ENCODE measurements at regions not wholly inside any gene's neighbourhood (a gene's known extent, or its start where the extent isn't known, plus 50 kb on each side); places are given as distances from the start of the nearest gene placed in this dataset.

GRCh38 chr6:86010915-86011786 lies 368.5 kb upstream of the SYNCRIP start:
- Histone ChIP-seq H3K27ac (ENCODE audit: low read length) (no peak overlapping the region), H3K9me3 (no peaks in the 10 kb centered on the region), H3K4me3 (ENCODE audit: control insufficient read depth in 1 of 2, extremely low read depth in 1 of 2, low read length in 1 of 2) (no peak overlapping the region), H3K4me1 (ENCODE audit: control insufficient read depth in 1 of 2, extremely low read depth in 1 of 2, insufficient read depth in 2 of 2, low read length in 2 of 2) (no peaks in the 10 kb centered on the region), H3K27me3 (replicated peaks in 1 of 2; ENCODE audit: control insufficient read depth in 2 of 2, extremely low read depth in 1 of 2, insufficient read depth in 2 of 2, low read length in 1 of 2) (no peaks in the 10 kb centered on the region), H3K36me3 (ENCODE audit: control insufficient read depth in 2 of 2, extremely low read depth in 1 of 2, insufficient read depth in 1 of 2, low read length in 1 of 2) (no peaks in the 10 kb centered on the region)
- DNase-seq (no peak), ATAC-seq (replicated peaks in 1 of 4) (no peak)
- H3K4me3 Mint-ChIP-seq, result no peak overlapping the region
- peaks cover 0 to 9% (median 0%) of the 10 kb centered on the region in 3 donors for H3K9me3 Mint-ChIP-seq
- no peak overlapping the region for H3K27ac Mint-ChIP-seq
- H3K27me3 Mint-ChIP-seq, result no peaks in the 10 kb centered on the region
- whole genome bisulfite sequencing (ENCODE audit: insufficient coverage), result 77% methylated on average over 3 of the region's 9 CpGs
- H3K36me3 Mint-ChIP-seq, result no peaks in the 10 kb centered on the region
- ChIA-PET CTCF (interaction anchor here in 1 of 2 donors (0.6 kb wide), 1 partner anchor 25 kb away, joined by 4 read pairs; no protein-coding TSS in a partner anchor), POLR2A (interaction anchor here in 1 of 2 donors (0.6 kb wide), 1 partner anchor 547 kb away, joined by 8 read pairs; no protein-coding TSS in a partner anchor)
- H3K4me1 Mint-ChIP-seq, result no peaks in the 10 kb centered on the region

DNA sequence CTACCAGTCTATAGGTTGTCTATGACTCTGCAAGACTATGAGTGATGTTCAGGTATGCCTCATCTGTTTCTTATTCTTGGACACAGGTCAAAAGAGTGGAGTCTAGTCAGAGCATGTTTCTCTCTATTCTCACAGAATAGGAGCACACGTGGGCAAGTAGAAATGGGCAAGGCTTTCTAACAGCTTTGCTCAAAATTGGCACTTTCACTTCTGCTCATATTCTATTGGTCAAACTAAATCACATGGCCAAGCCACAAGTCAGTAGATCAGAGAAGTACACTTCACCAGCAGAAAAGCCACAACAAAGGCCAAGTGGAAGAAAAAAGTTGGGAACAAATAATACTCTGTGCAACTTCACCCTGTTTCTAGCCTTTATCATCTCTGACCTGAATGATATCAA lies 354.5 kb upstream of the SYNCRIP start:
- Histone ChIP-seq H3K4me1 (ENCODE audit: control insufficient read depth in 1 of 2, extremely low read depth in 1 of 2, insufficient read depth in 2 of 2, low read length in 2 of 2) (no peaks in the 10 kb centered on the region), H3K9me3 (no peaks in the 10 kb centered on the region), H3K27ac (ENCODE audit: low read length) (no peak overlapping the region), H3K4me3 (ENCODE audit: control insufficient read depth in 1 of 2, extremely low read depth in 1 of 2, low read length in 1 of 2) (no peak overlapping the region), H3K27me3 (replicated peaks in 1 of 2; ENCODE audit: control insufficient read depth in 2 of 2, extremely low read depth in 1 of 2, insufficient read depth in 2 of 2, low read length in 1 of 2) (no peaks in the 10 kb centered on the region), H3K36me3 (ENCODE audit: control insufficient read depth in 2 of 2, extremely low read depth in 1 of 2, insufficient read depth in 1 of 2, low read length in 1 of 2) (no peaks in the 10 kb centered on the region)
- Mint-ChIP-seq H3K4me1 (no peaks in the 10 kb centered on the region), H3K4me3 (no peak overlapping the region), H3K36me3 (no peaks in the 10 kb centered on the region), H3K9me3 (peaks cover 6 to 17% (median 15%) of the 10 kb centered on the region in 3 donors), H3K27ac (no peak overlapping the region), H3K27me3 (no peaks in the 10 kb centered on the region)
- ATAC-seq (replicated peaks in 1 of 4) (no peak), DNase-seq (no peak)
- WGBS (ENCODE audit: insufficient coverage), result no CpG with 5 or more reads among the region's 1 CpG
- ChIA-PET CTCF (no interaction called here), POLR2A (no interaction called here)

DNA sequence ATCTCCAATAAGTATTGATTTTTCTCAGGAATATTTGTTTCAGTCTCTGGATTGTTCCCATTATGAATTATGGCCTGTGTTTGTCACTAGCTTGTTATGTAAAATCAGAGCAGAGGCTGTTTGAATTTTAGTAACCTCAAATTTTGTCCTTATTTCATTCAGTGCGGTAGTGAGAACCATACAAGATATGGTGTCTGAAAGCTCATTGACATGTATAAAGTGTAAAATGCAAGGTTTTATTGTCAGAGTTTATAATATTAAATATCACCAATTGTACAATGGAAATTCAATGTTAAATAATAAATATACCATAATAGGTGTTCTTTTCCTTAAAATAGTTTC lies 353.3 kb upstream of the SYNCRIP start:
- H3K27ac ChIP-seq (ENCODE audit: low read length), result no peak overlapping the region
- no peaks in the 10 kb centered on the region for H3K27me3 ChIP-seq (replicated peaks in 1 of 2; ENCODE audit: control insufficient read depth in 2 of 2, extremely low read depth in 1 of 2, insufficient read depth in 2 of 2, low read length in 1 of 2)
- peaks cover 11 to 17% (median 15%) of the 10 kb centered on the region in 3 donors for H3K9me3 Mint-ChIP-seq
- ATAC-seq (replicated peaks in 1 of 4) (no peak), DNase-seq (no peak)
- H3K4me3 Mint-ChIP-seq, result no peak overlapping the region
- no peaks in the 10 kb centered on the region for H3K4me1 ChIP-seq (ENCODE audit: control insufficient read depth in 1 of 2, extremely low read depth in 1 of 2, insufficient read depth in 2 of 2, low read length in 2 of 2)
- POLR2A ChIA-PET, result no interaction called here
- no peak overlapping the region for H3K27ac Mint-ChIP-seq
- H3K4me1 Mint-ChIP-seq, result no peaks in the 10 kb centered on the region
- H3K27me3 Mint-ChIP-seq, result no peaks in the 10 kb centered on the region
- H3K4me3 ChIP-seq (ENCODE audit: control insufficient read depth in 1 of 2, extremely low read depth in 1 of 2, low read length in 1 of 2), result no peak overlapping the region
- WGBS (ENCODE audit: insufficient coverage), result no CpG with 5 or more reads among the region's 1 CpG
- no peaks in the 10 kb centered on the region for H3K36me3 ChIP-seq (ENCODE audit: control insufficient read depth in 2 of 2, extremely low read depth in 1 of 2, insufficient read depth in 1 of 2, low read length in 1 of 2)
- H3K36me3 Mint-ChIP-seq, result no peaks in the 10 kb centered on the region
- CTCF ChIA-PET, result no interaction called here
- H3K9me3 ChIP-seq, result no peaks in the 10 kb centered on the region

- H3K27me3 Mint-ChIP-seq, result no peaks in the 10 kb centered on the region
- DNase-seq (no peak), ATAC-seq (replicated peaks in 1 of 4) (no peak)
- no peaks in the 10 kb centered on the region for H3K27me3 ChIP-seq (replicated peaks in 1 of 2; ENCODE audit: control insufficient read depth in 2 of 2, extremely low read depth in 1 of 2, insufficient read depth in 2 of 2, low read length in 1 of 2)
- H3K9me3 ChIP-seq, result no peaks in the 10 kb centered on the region
- CTCF ChIA-PET, result no interaction called here
- no peak overlapping the region for H3K27ac Mint-ChIP-seq
- no peaks in the 10 kb centered on the region for H3K4me1 ChIP-seq (ENCODE audit: control insufficient read depth in 1 of 2, extremely low read depth in 1 of 2, insufficient read depth in 2 of 2, low read length in 2 of 2)
- no peak overlapping the region for H3K27ac ChIP-seq (ENCODE audit: low read length)
- POLR2A ChIA-PET, result no interaction called here
- peaks cover 12 to 17% (median 15%) of the 10 kb centered on the region in 3 donors for H3K9me3 Mint-ChIP-seq
- no CpG with 5 or more reads among the region's 2 CpGs for WGBS (ENCODE audit: insufficient coverage)
- no peaks in the 10 kb centered on the region for H3K36me3 ChIP-seq (ENCODE audit: control insufficient read depth in 2 of 2, extremely low read depth in 1 of 2, insufficient read depth in 1 of 2, low read length in 1 of 2)
- H3K36me3 Mint-ChIP-seq, result no peaks in the 10 kb centered on the region
- H3K4me3 ChIP-seq (ENCODE audit: control insufficient read depth in 1 of 2, extremely low read depth in 1 of 2, low read length in 1 of 2), result no peak overlapping the region
- H3K4me1 Mint-ChIP-seq, result no peaks in the 10 kb centered on the region
- H3K4me3 Mint-ChIP-seq, result no peak overlapping the region
Observed at GRCh38 chr6:85995339-85996033, 352.8 kb upstream of the SYNCRIP start.

DNA sequence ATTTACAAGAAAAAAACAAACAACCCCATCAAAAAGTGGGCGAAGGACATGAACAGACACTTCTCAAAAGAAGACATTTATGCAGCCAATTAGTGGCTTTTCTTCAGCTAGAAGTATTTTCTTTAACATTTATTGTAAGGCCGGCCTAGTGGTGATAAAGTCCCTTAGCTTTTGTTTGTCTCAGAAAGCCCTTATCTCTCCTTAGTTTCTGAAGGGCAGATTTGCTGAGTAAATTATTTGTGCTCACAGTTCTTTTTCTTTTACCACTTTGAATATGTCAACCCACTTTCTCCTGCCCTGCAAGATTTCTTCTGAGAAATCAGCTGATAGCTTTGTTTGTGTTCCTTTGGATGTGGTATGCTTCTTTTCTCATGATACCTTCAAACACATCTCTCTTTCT lies 344.0 kb upstream of the SYNCRIP start:
- H3K4me1 Mint-ChIP-seq, result no peaks in the 10 kb centered on the region
- Histone ChIP-seq H3K4me3 (ENCODE audit: control insufficient read depth in 1 of 2, extremely low read depth in 1 of 2, low read length in 1 of 2) (no peak overlapping the region), H3K9me3 (peaks cover 3% of the 10 kb centered on the region), H3K27ac (ENCODE audit: low read length) (no peak overlapping the region), H3K36me3 (ENCODE audit: control insufficient read depth in 2 of 2, extremely low read depth in 1 of 2, insufficient read depth in 1 of 2, low read length in 1 of 2) (no peaks in the 10 kb centered on the region), H3K4me1 (ENCODE audit: control insufficient read depth in 1 of 2, extremely low read depth in 1 of 2, insufficient read depth in 2 of 2, low read length in 2 of 2) (no peaks in the 10 kb centered on the region), H3K27me3 (replicated peaks in 1 of 2; ENCODE audit: control insufficient read depth in 2 of 2, extremely low read depth in 1 of 2, insufficient read depth in 2 of 2, low read length in 1 of 2) (no peaks in the 10 kb centered on the region)
- ATAC-seq (replicated peaks in 1 of 4), result no peak
- H3K27ac Mint-ChIP-seq, result no peak overlapping the region
- no peak for DNase-seq
- H3K27me3 Mint-ChIP-seq, result no peaks in the 10 kb centered on the region
- CTCF ChIA-PET, result interaction anchor here in 1 of 2 donors (0.6 kb wide), 1 partner anchor 25 kb away, joined by 4 read pairs; no protein-coding TSS in a partner anchor
- no CpG with 5 or more reads among the region's 2 CpGs for WGBS (ENCODE audit: insufficient coverage)
- H3K9me3 Mint-ChIP-seq, result peaks cover 12 to 22% (median 21%) of the 10 kb centered on the region in 3 donors
- no peak overlapping the region for H3K4me3 Mint-ChIP-seq
- H3K36me3 Mint-ChIP-seq, result no peaks in the 10 kb centered on the region
- POLR2A ChIA-PET, result no interaction called here

GRCh38 chr6:85983032-85983659 lies 340.5 kb upstream of the SYNCRIP start:
- Mint-ChIP-seq H3K36me3 (no peaks in the 10 kb centered on the region), H3K27me3 (no peaks in the 10 kb centered on the region), H3K4me1 (no peaks in the 10 kb centered on the region), H3K4me3 (no peak overlapping the region), H3K9me3 (peaks cover 14 to 15% (median 15%) of the 10 kb centered on the region in 3 donors), H3K27ac (no peak overlapping the region)
- Histone ChIP-seq H3K27me3 (replicated peaks in 1 of 2; ENCODE audit: control insufficient read depth in 2 of 2, extremely low read depth in 1 of 2, insufficient read depth in 2 of 2, low read length in 1 of 2) (no peaks in the 10 kb centered on the region), H3K4me3 (ENCODE audit: control insufficient read depth in 1 of 2, extremely low read depth in 1 of 2, low read length in 1 of 2) (no peak overlapping the region), H3K27ac (ENCODE audit: low read length) (no peak overlapping the region), H3K36me3 (ENCODE audit: control insufficient read depth in 2 of 2, extremely low read depth in 1 of 2, insufficient read depth in 1 of 2, low read length in 1 of 2) (no peaks in the 10 kb centered on the region), H3K4me1 (ENCODE audit: control insufficient read depth in 1 of 2, extremely low read depth in 1 of 2, insufficient read depth in 2 of 2, low read length in 2 of 2) (no peaks in the 10 kb centered on the region), H3K9me3 (peaks cover 3% of the 10 kb centered on the region)
- ATAC-seq (replicated peaks in 1 of 4), result no peak
- WGBS (ENCODE audit: insufficient coverage), result no CpG with 5 or more reads among the region's 2 CpGs
- no peak for DNase-seq
- ChIA-PET POLR2A (no interaction called here), CTCF (no interaction called here)
